Kidney (tissue), 13 donors: ENCODE measurements at regions not wholly inside any gene's neighbourhood (a gene's known extent, or its start where the extent isn't known, plus 50 kb on each side); places are given as distances from the start of the nearest gene placed in this dataset.

ENCODE experiments used
- DNase-seq, 5 donors: peaks; one replicate each; pipeline ENCODE4 v3.0.0-alpha.2; 2013 to 2020
- FAIRE-seq: peaks from 2 replicates; lab custom pipeline; 2012; peaks lifted over from hg19 to GRCh38; lab: Jason Lieb, UNC
- H3K27ac ChIP-seq, 2 donors: one replicate each; pipeline ENCODE4 v1.7.0; 2013; ENCODE audit warnings: low read depth in 2 of 2, low read length in 2 of 2, inconsistent platforms in 1 of 2
- H3K27me3 ChIP-seq: one replicate; pipeline ENCODE4 v1.7.1; 2013; ENCODE audit warnings: low read length, inconsistent platforms; ENCODE audit not compliant: control insufficient read depth, insufficient read depth
- H3K36me3 ChIP-seq, 3 donors: one replicate each; pipeline versions ENCODE4 v1.7.0 to v1.7.1; 2013; ENCODE audit warnings: low read length in 3 of 3, control low read depth in 1 of 3, inconsistent platforms in 1 of 3; ENCODE audit not compliant: insufficient read depth in 3 of 3, control insufficient read depth in 2 of 3
- H3K4me1 ChIP-seq, 3 donors: one replicate each; pipeline versions ENCODE4 v1.7.0 to v1.7.1; 2013; ENCODE audit warnings: low read length in 3 of 3, inconsistent platforms in 1 of 3, low read depth in 1 of 3; ENCODE audit not compliant: control insufficient read depth in 2 of 3, insufficient read depth in 2 of 3
- H3K4me3 ChIP-seq, 3 donors: one replicate each; pipeline versions ENCODE4 v1.7.0 to v1.8.1; 2013; ENCODE audit warnings: low read length in 3 of 3, control low read depth in 1 of 3, inconsistent platforms in 1 of 3
- H3K9ac ChIP-seq, 3 donors: one replicate each; pipeline versions ENCODE4 v1.7.0 to v1.7.1; 2013; ENCODE audit warnings: low read length in 3 of 3, control low read depth in 1 of 3, inconsistent platforms in 1 of 3
- H3K9me3 ChIP-seq, 3 donors: one replicate each; pipeline versions ENCODE4 v1.7.0 to v1.7.1; 2013; ENCODE audit warnings: low read length in 3 of 3, control low read depth in 1 of 3, inconsistent platforms in 1 of 3; ENCODE audit not compliant: control insufficient read depth in 2 of 3, insufficient read depth in 1 of 3
- intact Hi-C: fragments of 100-400 bp; cut with DNase I; formaldehyde crosslinking; loops from one replicate; pipeline ENCODE4 v1.11.1; 2022
- TF ChIP-seq, protein P1 (sequence below): IDR thresholded peaks from 3 replicates; pipeline ENCODE4 v1.5.1; 2012; ENCODE audit warnings: mild to moderate bottlenecking, moderate library complexity, borderline replicate concordance; ENCODE audit not compliant: insufficient read depth; ENCODE audit errors: extremely low read depth
- donor health status: control.
- donor health status: control.
- donor health status: control.
- donor health status: control.
- donor health status: control.
- donor health status: DM: yes; HTN: yes; CAD: no.
- donor health status: Normal renal cell carcinoma (clear cell type).

DNA sequence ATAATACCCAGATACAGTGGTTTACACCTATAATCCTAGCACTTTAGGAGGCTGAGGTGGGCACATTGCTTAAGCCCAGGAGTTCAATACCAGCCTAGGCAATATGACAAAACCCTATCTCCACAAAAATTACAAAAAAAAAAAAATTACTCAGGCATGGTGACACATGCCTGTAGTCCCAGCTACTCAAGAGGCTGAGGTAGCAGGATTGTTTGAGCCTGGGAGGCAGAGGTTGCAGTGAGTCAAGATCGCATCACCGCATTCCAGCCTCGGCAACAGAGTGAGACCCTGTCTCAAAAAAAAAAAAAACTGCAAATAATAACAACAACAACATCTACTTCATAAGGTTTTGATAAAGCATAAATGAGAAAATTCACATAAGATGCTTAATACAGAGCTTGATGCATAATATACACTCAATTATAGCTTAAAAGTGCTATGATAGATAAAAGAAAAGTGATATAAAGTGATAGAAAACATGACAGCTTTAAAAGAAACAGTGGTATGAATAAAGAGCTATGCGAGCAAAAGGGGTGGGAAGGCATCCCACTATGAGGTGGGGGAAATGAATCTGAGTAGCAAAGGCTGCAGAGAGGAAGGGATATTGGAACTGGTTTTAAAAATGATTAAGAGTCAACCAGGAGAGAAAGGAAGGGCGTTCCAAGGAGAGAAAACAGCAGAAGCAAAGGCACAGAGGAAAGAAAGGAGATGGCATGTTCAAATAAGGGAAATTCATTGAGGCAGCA, 197.6 kb downstream of the KIF18A start:
- Histone ChIP-seq H3K4me1 (no peaks in the 10 kb centered on the region), H3K4me3 (no peak overlapping the region), H3K36me3 (no peaks in the 10 kb centered on the region), H3K27me3 (no peaks in the 10 kb centered on the region), H3K27ac (no peak overlapping the region), H3K9ac (no peak overlapping the region), H3K9me3 (no peaks in the 10 kb centered on the region)
- DNase-seq (no peak), FAIRE-seq (no peak)
- TF ChIP-seq, protein P1, sequence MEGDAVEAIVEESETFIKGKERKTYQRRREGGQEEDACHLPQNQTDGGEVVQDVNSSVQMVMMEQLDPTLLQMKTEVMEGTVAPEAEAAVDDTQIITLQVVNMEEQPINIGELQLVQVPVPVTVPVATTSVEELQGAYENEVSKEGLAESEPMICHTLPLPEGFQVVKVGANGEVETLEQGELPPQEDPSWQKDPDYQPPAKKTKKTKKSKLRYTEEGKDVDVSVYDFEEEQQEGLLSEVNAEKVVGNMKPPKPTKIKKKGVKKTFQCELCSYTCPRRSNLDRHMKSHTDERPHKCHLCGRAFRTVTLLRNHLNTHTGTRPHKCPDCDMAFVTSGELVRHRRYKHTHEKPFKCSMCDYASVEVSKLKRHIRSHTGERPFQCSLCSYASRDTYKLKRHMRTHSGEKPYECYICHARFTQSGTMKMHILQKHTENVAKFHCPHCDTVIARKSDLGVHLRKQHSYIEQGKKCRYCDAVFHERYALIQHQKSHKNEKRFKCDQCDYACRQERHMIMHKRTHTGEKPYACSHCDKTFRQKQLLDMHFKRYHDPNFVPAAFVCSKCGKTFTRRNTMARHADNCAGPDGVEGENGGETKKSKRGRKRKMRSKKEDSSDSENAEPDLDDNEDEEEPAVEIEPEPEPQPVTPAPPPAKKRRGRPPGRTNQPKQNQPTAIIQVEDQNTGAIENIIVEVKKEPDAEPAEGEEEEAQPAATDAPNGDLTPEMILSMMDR: no peak
- intact Hi-C loops: no loop called here

- no peak for FAIRE-seq
- Histone ChIP-seq H3K4me3 (no peak overlapping the region), H3K9me3 (no peaks in the 10 kb centered on the region), H3K27ac (no peak overlapping the region), H3K27me3 (no peaks in the 10 kb centered on the region), H3K9ac (no peak overlapping the region), H3K36me3 (no peaks in the 10 kb centered on the region), H3K4me1 (no peaks in the 10 kb centered on the region)
- DNase-seq: no peak
- TF ChIP-seq, protein P1: no peak
- intact Hi-C loops: no loop called here
Observed at GRCh38 chr11:27909386-27909785, 198.6 kb downstream of the KIF18A start.

DNA sequence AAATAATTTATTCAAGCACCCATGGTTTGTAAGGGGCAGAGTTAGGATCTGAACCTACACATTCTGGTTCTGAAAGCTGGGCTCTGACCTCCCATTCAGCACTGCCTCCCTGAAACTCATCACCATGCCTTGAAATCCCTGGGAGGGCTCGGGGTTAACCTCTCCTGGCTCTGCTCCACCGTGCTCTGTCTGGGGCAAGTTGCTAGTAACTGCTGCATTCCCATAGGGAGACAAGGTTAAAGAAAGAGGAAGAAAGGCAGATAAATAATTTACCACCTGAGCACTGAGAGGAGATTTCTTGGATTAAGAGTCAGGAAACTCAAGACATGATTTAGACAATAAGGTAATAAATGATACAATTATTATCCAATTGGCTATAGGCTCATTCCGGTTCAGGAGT, 199.3 kb downstream of the KIF18A start:
- Histone ChIP-seq H3K27me3 (no peaks in the 10 kb centered on the region), H3K4me3 (no peak overlapping the region), H3K27ac (no peak overlapping the region), H3K4me1 (no peaks in the 10 kb centered on the region), H3K36me3 (no peaks in the 10 kb centered on the region), H3K9me3 (no peaks in the 10 kb centered on the region), H3K9ac (no peak overlapping the region)
- TF ChIP-seq, protein P1: no peak
- DNase-seq (no peak), FAIRE-seq (no peak)
- intact Hi-C loops: no loop called here
